ENCODE measurements at regions not wholly inside any gene's neighbourhood (a gene's known extent, or its start where the extent isn't known, plus 50 kb on each side); places are given as distances from the start of the nearest gene placed in this dataset.

DNA sequence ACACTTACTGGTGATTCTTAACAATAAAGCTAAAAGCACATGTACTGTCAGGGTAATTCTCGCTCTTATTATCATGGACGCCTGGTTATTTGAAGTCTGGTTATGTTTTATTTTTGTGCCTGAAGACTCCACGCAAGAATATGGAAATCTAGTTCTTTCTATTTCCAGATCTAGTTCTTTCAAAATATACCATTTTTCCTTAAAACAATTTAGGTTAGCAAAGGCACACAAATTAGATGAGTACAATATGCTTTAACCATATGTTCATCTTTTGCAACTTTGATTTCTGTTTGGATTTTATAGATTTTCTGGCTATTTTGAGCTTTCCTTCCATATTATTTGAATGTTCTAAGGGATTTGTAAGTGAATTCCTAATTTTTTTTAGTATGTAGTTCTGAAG lies 1783.1 kb downstream of the PCDH7 start (continued):
- TF ChIP-seq CHD2 (IDR thresholded peaks at IDR 0.05; ENCODE audit: low read length), result no peak
- TF ChIP-seq GTF2F1 (IDR thresholded peaks at IDR 0.05; ENCODE audit: borderline replicate concordance, low read depth, low read length), result no peak
- TF ChIP-seq HDAC2 (IDR thresholded peaks at IDR 0.05; ENCODE audit: borderline replicate concordance in 1 of 2, low read depth in 2 of 2, low read length in 2 of 2), result no peak
- no peak for TF ChIP-seq NANOG (IDR thresholded peaks at IDR 0.05; ENCODE audit: insufficient read depth, low read depth, low read length, poor library complexity, severe bottlenecking)
- no peak for TF ChIP-seq PHF8 (conservative IDR thresholded peaks at IDR 0.05; ENCODE audit: low read depth, low read length)
